OCI-LY7 (cell line): ENCODE measurements at regions not wholly inside any gene's neighbourhood (a gene's known extent, or its start where the extent isn't known, plus 50 kb on each side); places are given as distances from the start of the nearest gene placed in this dataset.

ENCODE experiments used
- BruUV-seq: library from RNA; stranded (reverse); fragments of 400-500 nt; replicated peaks from 2 replicates; lab custom pipeline; 2021; lab: Mats Ljungman, UMichigan
- CTCF ChIA-PET: fragments of 300-600 bp; sonication (Branson Sonifier 250); formaldehyde crosslinking; loops from one replicate; lab custom pipeline; 2022; ENCODE audit warnings: antibody characterized with exemption; ENCODE audit not compliant: unreplicated experiment; lab: Charles Lee
- POLR2A ChIA-PET: fragments of 300-600 bp; sonication (Branson Sonifier 250); formaldehyde crosslinking; loops from one replicate; lab custom pipeline; 2022; ENCODE audit warnings: antibody characterized with exemption; lab: Charles Lee
- DNase-seq: peaks from one replicate; pipeline ENCODE4 v3.0.0-alpha.2; 2015; ENCODE audit warnings: low spot score
- H2AFZ ChIP-seq: fragments of 200-600 bp; sonication (generic), shearing (Covaris generic); 2 replicates; pipeline ENCODE4 v1.6.1; 2014; ENCODE audit warnings: mild to moderate bottlenecking, antibody characterized with exemption, low read length, moderate library complexity
- H3K27ac ChIP-seq: fragments of 200-600 bp; sonication (generic); 2 replicates; pipeline ENCODE4 v1.5.1; 2014; ENCODE audit warnings: mixed run types, low read depth, mild to moderate bottlenecking, moderate library complexity, low read length, inconsistent platforms; ENCODE audit not compliant: poor library complexity, severe bottlenecking
- H3K36me3 ChIP-seq: fragments of 200-600 bp; sonication (generic); 2 replicates; pipeline ENCODE4 v1.6.1; 2014; ENCODE audit warnings: mild to moderate bottlenecking, antibody characterized with exemption, low read length, moderate library complexity, mixed read lengths; ENCODE audit not compliant: insufficient read depth
- H3K4me1 ChIP-seq: fragments of 200-600 bp; sonication (generic); 2 replicates; pipeline ENCODE4 v1.5.1; 2014; ENCODE audit warnings: mild to moderate bottlenecking, low read length; ENCODE audit not compliant: insufficient read depth, poor library complexity, severe bottlenecking
- H3K4me2 ChIP-seq: fragments of 200-600 bp; sonication (generic); 2 replicates; pipeline ENCODE4 v1.6.1; 2014; ENCODE audit warnings: mild to moderate bottlenecking, low read length
- H3K4me3 ChIP-seq: fragments of 200-600 bp; sonication (generic); 2 replicates; pipeline ENCODE4 v1.5.1; 2014; ENCODE audit warnings: mild to moderate bottlenecking, low read depth, low read length; ENCODE audit not compliant: poor library complexity, severe bottlenecking
- H3K79me2 ChIP-seq: fragments of 200-600 bp; sonication (generic); 2 replicates; pipeline ENCODE4 v1.6.1; 2016; ENCODE audit warnings: low read depth, mild to moderate bottlenecking, low read length, moderate library complexity, mixed read lengths; ENCODE audit not compliant: insufficient read depth
- H3K9me2 ChIP-seq: fragments of 200-600 bp; sonication (generic); 2 replicates; pipeline ENCODE4 v1.6.1; 2016; ENCODE audit warnings: mild to moderate bottlenecking, low read length, mixed read lengths; ENCODE audit not compliant: insufficient read depth
- H3K9me3 ChIP-seq: fragments of 200-600 bp; sonication (generic); 2 replicates; pipeline ENCODE4 v1.6.1; 2014; ENCODE audit warnings: mild to moderate bottlenecking, mixed run types, low read length, mixed read lengths
- H4K20me1 ChIP-seq: fragments of 200-600 bp; sonication (generic); 2 replicates; pipeline ENCODE4 v1.6.1; 2014; ENCODE audit warnings: mild to moderate bottlenecking, antibody characterized with exemption, low read length, moderate library complexity, mixed read lengths; ENCODE audit not compliant: insufficient read depth
- EZH2phosphoT487 ChIP-seq: fragments of 200-600 bp; sonication (generic); IDR thresholded peaks from 2 replicates; pipeline ENCODE4 v1.6.1; 2018; ENCODE audit warnings: low read depth, borderline replicate concordance, mild to moderate bottlenecking, mixed run types, antibody characterized with exemption, low read length, moderate library complexity, mixed read lengths
- intact Hi-C: fragments of 100-400 bp; cut with micrococcal nuclease; formaldehyde crosslinking; loops from one replicate; pipeline ENCODE4 v1.10.0; 2022; ENCODE audit not compliant: unreplicated experiment
- TF ChIP-seq, protein P1 (sequence below): fragments of 200-600 bp; sonication (generic); conservative IDR thresholded peaks from 2 replicates; pipeline ENCODE4 v1.5.1; 2014; ENCODE audit warnings: mild to moderate bottlenecking, antibody characterized with exemption, low read length, moderate library complexity, mixed read lengths

DNA sequence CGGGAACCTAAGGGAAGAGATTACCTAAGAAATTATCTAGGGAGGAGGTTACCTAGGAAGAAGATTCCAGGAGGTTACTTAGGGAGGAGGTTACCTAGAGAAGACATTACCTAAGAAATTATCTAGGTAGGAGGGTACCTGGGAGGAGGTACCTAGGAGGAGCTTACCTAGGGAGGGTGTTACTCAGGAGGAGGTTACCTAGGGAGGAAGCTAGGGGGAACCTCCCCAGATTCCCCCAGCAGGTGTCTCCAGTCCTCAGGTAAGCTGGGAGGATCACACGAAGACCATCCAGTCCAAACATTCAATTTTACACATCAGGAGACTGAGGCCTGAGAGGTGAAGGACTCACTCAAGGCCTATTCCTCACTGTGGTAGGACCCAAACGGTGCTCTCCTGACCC, 482.8 kb downstream of the TBC1D22A start:
- intact Hi-C loops, result no loop called here
- Histone ChIP-seq H3K36me3 (no peaks in the 10 kb centered on the region), H3K79me2 (no peaks in the 10 kb centered on the region), H3K4me2 (no peak overlapping the region), H2AFZ (no peak overlapping the region), H4K20me1 (no peaks in the 10 kb centered on the region), H3K9me3 (no peaks in the 10 kb centered on the region), H3K9me2 (no peaks in the 10 kb centered on the region), H3K4me1 (no peaks in the 10 kb centered on the region), H3K27ac (no peak overlapping the region), H3K4me3 (no peak overlapping the region)
- TF ChIP-seq, protein P1, sequence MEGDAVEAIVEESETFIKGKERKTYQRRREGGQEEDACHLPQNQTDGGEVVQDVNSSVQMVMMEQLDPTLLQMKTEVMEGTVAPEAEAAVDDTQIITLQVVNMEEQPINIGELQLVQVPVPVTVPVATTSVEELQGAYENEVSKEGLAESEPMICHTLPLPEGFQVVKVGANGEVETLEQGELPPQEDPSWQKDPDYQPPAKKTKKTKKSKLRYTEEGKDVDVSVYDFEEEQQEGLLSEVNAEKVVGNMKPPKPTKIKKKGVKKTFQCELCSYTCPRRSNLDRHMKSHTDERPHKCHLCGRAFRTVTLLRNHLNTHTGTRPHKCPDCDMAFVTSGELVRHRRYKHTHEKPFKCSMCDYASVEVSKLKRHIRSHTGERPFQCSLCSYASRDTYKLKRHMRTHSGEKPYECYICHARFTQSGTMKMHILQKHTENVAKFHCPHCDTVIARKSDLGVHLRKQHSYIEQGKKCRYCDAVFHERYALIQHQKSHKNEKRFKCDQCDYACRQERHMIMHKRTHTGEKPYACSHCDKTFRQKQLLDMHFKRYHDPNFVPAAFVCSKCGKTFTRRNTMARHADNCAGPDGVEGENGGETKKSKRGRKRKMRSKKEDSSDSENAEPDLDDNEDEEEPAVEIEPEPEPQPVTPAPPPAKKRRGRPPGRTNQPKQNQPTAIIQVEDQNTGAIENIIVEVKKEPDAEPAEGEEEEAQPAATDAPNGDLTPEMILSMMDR, result no peak
- TF ChIP-seq EZH2phosphoT487, result no peak
- CTCF ChIA-PET, result no interaction called here
- no peak for DNase-seq
- BruUV-seq, result no TSS peak
- POLR2A ChIA-PET, result no interaction called here

DNA sequence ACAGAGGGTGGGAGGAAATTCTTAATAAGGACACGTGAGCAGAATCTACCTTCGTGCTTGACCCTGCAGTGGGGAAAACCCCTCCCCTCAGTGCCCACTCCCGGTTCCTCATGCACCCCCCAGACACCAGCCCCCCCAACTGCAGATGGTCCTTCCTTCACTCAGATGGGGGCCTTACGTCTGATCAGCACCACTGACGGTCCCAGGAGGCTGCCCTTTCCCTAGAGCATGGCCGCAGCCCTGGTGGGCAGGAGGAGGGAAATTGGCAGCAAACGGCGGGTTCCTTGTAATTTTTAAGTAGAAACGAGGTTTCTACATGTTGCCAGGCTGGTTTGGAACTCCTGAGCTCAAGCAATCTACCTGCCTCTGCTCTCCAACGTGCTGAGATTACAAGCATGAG, 477.7 kb downstream of the TBC1D22A start:
- no peak overlapping the region for H3K4me2 ChIP-seq
- CTCF ChIA-PET, result no interaction called here
- H2AFZ ChIP-seq, result no peak overlapping the region
- no peak overlapping the region for H3K4me3 ChIP-seq
- TF ChIP-seq, protein P1, result no peak
- no peak for TF ChIP-seq EZH2phosphoT487
- no peaks in the 10 kb centered on the region for H3K4me1 ChIP-seq
- no TSS peak for BruUV-seq
- POLR2A ChIA-PET, result no interaction called here
- intact Hi-C loops, result no loop called here
- H4K20me1 ChIP-seq, result no peaks in the 10 kb centered on the region
- no peaks in the 10 kb centered on the region for H3K36me3 ChIP-seq
- H3K79me2 ChIP-seq, result no peaks in the 10 kb centered on the region
- no peaks in the 10 kb centered on the region for H3K9me2 ChIP-seq
- H3K9me3 ChIP-seq, result no peaks in the 10 kb centered on the region
- no peak overlapping the region for H3K27ac ChIP-seq
- no peak for DNase-seq

DNA sequence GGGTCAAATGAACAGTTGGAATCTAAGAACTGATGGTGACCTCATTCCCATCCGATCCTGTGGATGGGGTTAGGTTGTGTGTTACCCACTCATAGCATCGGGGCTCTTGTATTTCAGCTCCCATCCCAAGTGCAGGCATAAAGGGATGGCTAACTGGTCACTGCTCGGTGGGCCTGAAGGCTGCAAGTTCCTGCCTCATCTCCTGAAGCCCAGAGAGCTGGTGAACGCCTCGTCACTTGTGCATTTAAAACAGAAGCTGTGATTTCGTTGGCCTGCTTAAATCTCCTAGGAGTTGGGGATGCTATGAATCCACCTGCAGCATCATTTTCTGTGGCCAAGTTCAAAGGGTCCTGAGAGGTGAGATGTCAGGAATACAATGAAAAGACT, 477.0 kb downstream of the TBC1D22A start:
- Histone ChIP-seq H3K79me2 (no peaks in the 10 kb centered on the region), H3K9me3 (no peaks in the 10 kb centered on the region), H3K27ac (no peak overlapping the region), H3K4me2 (no peak overlapping the region), H3K4me1 (no peaks in the 10 kb centered on the region), H3K36me3 (no peaks in the 10 kb centered on the region), H3K9me2 (no peaks in the 10 kb centered on the region), H2AFZ (no peak overlapping the region), H3K4me3 (no peak overlapping the region), H4K20me1 (no peaks in the 10 kb centered on the region)
- CTCF ChIA-PET, result no interaction called here
- no peak for DNase-seq
- no TSS peak for BruUV-seq
- TF ChIP-seq, protein P1, result no peak
- no peak for TF ChIP-seq EZH2phosphoT487
- POLR2A ChIA-PET, result interaction anchor here (0.5 kb wide), 1 partner anchor 700 kb away, joined by 3 read pairs; no protein-coding TSS in a partner anchor
- intact Hi-C loops, result no loop called here
